HG03066 (cell line): ENCODE measurements at regions not wholly inside any gene's neighbourhood (a gene's known extent, or its start where the extent isn't known, plus 50 kb on each side); places are given as distances from the start of the nearest gene placed in this dataset.

Source experiments
- ATAC-seq: cut with Tn5 transposase; IDR thresholded peaks from one replicate; pipeline ENCODE4 v1.9.1; 2021; ENCODE audit warnings: low read depth; ENCODE audit not compliant: unreplicated experiment

GRCh38 chr15:62753518-62754221 is 288.9 kb upstream of the TPM1 start:
- ATAC-seq: no peak

GRCh38 chr15:62756326-62756994 is 286.1 kb upstream of the TPM1 start:
- no peak for ATAC-seq

DNA sequence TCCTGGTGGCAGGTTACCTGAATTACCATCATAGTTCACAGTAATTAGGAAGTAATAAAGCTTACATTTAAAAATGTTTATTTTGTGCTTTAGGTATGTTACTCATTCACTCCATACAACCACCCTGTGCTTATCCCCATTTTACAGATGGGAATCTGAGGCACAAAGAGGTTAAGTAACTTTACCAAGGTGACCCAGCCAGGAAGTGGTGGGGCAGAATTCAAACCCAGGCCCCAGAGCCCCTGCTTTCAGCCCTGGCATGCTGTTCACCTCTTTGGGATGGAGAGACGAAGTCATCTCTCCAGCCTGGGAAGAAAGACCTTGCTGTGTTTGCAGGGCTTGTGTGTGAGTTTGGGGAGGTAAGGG is 285.6 kb upstream of the TPM1 start:
- no peak for ATAC-seq

DNA sequence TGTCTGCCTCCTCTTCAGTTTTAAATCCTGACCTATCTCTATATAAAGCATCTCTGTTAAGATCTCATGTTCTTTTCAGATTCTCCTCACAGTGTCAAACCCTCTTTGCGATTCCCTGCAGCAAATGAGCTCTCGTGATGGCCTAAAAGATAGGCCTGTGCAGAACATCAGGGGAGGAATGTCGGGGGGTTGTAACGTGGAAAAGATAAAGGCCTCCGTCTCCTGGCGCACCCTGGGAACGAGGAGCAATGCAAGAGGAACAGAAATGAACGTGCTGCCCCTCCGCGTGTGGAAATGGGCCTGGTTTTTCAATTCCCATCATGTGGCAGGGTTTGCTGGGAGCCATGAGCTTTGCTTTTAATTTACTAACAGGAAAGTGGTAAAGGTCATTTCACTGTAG is 285.0 kb upstream of the TPM1 start:
- no peak for ATAC-seq

DNA sequence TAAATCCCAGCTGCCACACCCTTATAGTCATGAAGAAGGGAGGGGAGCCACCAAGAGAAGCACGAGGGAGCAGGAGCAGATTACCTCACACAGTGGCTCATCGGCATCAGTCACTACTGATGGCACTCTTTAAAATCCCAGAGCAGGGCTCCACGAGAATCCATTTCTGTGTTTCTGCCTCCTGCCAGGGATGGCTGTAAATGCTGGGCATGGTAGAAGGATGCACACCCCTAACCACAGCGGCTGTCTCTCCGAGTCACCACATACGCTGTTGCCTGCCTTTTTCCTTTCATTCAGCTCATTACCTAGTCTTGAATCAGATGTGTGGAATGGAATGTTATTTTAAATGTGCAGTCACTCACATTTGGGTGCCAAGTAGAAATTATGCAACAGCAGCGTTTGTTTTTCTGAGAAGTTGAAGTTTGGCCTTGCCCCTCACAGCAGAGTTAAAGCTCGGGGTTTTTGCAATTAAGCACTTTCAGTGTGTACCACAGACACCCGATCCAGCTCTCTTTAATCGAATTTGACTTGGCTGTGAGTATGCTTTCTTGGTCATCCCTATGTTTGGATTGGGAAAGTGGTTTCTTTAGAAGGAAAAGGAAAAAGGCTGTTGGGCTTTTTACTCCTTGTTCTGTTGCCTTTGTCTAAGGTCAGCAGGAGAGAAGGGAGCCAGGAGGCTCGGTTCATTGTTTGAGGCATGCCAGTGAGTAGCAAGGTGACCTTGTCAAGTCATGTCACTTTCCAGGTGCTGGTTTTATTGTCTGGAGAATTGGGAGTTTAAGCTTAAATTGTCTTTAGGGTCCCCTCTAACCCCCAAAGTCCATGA is 284.2 kb upstream of the TPM1 start:
- ATAC-seq: no peak

DNA sequence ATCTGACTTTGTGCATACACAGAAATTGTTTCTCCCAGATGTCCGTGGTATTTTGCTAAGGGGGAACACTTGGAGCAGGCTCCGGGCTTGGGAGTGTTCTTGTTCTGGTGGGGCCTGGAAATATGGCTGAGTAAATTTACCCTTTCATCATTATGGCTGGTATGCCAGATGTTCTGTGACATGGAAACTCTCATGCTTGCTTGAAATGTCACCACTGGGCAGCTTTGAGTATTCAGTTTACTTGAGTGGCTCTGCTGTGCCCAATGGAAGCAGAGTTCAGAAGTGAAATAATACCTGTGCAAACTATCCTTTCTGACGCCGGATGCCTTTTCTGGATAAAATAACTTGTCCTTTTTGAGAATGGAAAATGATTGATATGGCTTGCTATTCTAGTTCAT is 283.6 kb upstream of the TPM1 start:
- ATAC-seq: no peak

DNA sequence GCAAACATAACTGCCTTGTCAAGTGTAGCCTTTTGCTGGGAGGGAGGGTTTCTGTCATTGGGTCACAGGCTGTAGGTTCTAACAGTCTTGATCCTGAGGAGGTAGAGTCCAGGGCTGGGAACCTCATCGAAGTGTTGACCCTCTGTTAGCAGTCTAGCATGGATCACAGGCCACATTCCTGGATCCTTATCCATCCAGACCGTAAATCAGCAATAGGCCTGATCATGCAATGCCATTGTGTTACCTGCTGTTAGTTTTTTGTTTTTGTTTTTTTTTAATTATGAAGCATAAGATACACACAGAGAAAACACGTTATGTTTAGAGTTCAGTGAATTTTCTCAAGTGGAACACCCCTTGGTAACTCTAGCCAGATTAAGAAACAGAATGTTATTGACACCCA is 282.0 kb upstream of the TPM1 start:
- no peak for ATAC-seq

- no peak for ATAC-seq
Observed at GRCh38 chr15:62765916-62766315, 276.6 kb upstream of the TPM1 start.

DNA sequence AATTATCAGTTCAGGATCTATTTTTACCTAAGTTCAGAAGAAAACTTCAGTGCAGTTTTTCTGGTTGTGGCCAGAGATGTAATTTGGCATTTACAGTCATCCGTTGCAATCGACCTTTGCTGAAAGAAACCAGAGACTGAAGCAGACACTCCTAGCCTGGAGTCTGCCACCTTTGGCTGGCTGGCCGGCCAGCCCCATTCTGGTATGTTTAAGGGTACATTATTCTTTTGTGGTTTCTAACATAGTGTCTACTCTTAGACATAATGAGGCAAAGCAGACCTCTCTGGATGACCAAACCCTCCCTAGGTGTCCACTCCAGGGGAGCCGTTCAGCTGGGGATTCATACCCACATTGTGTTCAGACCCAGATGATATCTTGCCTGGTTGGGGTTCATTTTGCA is 275.9 kb upstream of the TPM1 start:
- no peak for ATAC-seq

DNA sequence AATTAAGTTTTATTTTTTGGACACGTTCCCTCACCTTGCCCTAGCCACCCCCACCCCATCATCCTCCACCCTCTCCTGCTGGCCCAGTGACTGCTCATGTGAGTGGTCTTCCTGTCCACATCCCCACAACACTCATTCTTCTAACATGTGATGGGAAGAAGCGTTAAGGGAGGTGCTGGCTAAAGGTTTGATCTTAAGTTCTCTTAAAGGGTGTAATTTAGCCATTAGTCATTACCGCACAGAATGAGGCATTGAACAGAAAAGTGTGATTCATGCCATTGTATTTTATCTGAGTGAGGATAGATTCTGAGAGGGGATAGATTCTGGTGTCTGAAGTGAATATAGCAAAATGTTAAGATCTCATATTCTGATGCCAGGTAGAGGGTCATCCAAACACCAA is 272.9 kb upstream of the TPM1 start:
- ATAC-seq: no peak

DNA sequence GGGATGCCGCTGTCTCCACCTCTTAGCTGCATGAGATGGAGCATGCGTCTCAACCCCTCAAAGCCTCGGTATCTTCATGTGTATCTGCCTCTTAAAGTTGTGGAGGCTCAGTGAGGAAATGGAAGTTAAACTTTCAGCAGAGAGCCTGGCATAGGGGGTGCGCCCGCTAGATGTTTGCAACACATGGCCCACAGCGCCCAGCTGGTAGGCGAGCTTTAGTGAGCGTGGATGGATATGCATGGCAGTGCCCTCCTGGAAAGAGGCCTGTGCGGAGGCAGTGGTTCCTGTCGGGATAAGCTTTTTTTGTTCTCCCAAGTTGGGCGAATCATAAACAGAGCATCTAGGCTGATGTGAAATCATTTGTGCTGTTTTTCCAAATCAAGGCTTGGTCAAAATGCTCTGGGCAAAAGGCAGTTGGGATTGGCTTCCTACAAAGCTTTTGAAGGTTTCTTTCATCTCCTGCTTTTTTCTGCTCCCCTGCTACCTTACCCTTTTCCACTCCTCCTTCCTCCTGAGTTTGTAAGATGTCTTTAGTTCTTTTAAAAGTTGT is 272.4 kb upstream of the TPM1 start:
- no peak for ATAC-seq

DNA sequence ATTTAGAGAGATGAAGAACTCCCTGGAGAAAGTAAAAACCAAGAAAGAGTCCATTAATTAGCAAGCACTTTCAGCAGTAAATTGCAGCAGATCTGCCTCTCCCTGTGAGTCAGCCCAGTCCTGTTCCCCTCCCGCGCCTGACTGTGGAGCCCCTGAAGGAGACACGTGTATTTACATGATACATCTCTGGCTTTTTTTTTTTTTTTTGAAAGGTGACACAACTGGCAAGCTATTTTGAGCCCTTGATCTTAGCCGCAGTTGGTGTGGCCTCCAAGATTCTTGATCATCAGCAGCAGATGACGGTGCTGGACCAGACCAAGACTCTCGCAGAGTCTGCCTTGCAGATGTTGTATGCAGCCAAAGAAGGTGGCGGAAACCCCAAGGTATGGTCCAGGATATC is 271.8 kb upstream of the TPM1 start:
- no peak for ATAC-seq

GRCh38 chr15:62771234-62771633 is 271.3 kb upstream of the TPM1 start:
- no peak for ATAC-seq

DNA sequence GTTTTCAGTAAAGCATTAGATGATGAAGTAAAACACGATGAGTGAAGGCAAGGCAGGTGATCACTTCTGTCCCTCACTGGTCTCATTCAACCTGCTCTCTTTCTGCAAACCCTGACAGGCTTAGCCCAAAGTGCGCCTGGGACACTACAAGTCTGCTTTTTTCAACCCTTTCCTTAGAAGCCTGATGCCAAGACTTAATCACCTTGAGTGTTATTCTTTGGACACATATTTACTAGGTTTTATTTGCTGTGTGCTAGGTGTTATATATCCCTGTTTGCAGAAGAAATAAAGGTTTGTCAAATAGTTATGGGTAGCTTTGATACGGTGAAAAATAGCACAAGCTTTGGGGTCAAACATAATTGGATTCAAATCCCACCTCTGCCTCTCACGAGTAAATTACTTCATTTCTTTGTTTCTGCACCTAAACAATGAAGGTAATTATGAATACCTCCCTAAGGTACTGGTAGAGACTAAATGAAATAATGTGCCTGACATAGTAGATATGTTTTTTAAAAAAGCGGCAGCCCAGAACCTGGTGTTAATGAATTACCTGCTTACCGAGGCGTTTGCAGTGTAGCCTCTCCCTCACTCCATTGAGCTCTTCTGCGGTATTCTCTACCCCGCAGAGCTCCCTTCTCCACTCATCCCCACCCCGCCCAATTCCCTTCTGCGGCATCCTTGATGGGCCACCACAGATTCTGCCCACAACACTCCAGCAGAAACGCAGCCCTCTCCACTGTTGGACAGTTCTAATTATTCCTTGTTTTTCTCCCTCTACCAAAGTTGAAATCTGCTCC is 269.0 kb upstream of the TPM1 start:
- ATAC-seq: no peak

DNA sequence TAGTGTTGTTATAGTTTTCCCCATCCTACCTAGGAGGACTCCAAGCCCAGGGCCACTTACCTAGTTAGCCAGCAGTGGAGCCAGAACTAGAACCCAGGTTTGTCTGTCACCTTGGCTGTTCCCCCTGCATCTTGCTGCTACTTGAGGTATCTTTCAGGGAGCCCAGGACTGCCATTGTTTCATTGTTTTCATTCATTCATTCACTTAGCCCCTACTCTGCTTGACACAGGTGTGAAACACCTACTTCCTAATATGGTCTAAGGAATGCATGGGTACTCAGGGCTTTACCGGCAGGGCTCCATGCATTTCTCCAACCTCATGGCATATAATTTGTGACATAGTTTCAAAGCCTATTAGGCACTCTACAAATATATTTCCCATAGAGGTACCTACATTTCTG is 266.6 kb upstream of the TPM1 start:
- ATAC-seq: no peak

GRCh38 chr15:62777671-62778070 is 264.9 kb upstream of the TPM1 start:
- no peak for ATAC-seq

- no peak for ATAC-seq
Observed at GRCh38 chr15:62779036-62779770, 263.3 kb upstream of the TPM1 start.

- ATAC-seq: no peak
Observed at GRCh38 chr15:62779899-62780298, 262.6 kb upstream of the TPM1 start.

DNA sequence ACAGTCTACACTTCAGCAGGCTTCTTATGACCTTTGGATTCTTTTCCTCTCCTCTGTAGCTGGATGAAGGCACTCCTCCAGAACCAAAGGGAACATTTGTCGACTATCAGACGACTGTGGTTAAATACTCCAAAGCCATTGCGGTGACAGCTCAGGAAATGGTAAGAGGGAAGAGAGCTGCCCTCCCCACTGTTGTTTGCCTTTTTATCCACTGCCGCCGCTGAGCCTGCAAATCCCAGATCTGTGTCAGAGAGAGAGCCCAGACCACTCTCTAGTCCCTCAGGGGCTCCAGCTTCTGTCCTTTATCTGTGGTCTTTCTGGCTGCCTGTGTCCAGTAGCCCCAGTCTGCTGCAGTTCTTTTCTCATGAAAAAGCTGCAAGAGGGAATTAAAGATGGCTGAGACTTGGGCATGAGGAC is 261.5 kb upstream of the TPM1 start:
- ATAC-seq: no peak
